Liver (tissue), 8 donors: ENCODE measurements at regions not wholly inside any gene's neighbourhood (a gene's known extent, or its start where the extent isn't known, plus 50 kb on each side); places are given as distances from the start of the nearest gene placed in this dataset.

ENCODE experiments used
- DNase-seq: peaks from one replicate; pipeline ENCODE4 v3.0.0-alpha.2; 2017; ENCODE audit warnings: low spot score
- H3K27ac ChIP-seq, 2 donors: one replicate each; pipeline ENCODE4 v1.7.0; 2013; ENCODE audit warnings: inconsistent platforms in 2 of 2, low read length in 2 of 2, control low read depth in 1 of 2, low read depth in 1 of 2, mild to moderate bottlenecking in 1 of 2
- H3K27me3 ChIP-seq, 4 donors: one replicate each; pipeline versions ENCODE4 v1.6.1 to v1.7.0; 2013; ENCODE audit warnings: low read length in 3 of 4, inconsistent platforms in 1 of 4, mild to moderate bottlenecking in 1 of 4, moderate library complexity in 1 of 4; ENCODE audit not compliant: control insufficient read depth in 4 of 4, insufficient read depth in 4 of 4
- H3K36me3 ChIP-seq, 4 donors: one replicate each; pipeline versions ENCODE4 v1.6.1 to v1.7.0; 2013; ENCODE audit warnings: low read length in 3 of 4, mild to moderate bottlenecking in 3 of 4, low read depth in 1 of 4, moderate library complexity in 1 of 4; ENCODE audit not compliant: control insufficient read depth in 4 of 4, insufficient read depth in 3 of 4
- H3K4me1 ChIP-seq, 4 donors: one replicate each; pipeline versions ENCODE4 v1.6.1 to v1.7.0; 2013; ENCODE audit warnings: low read length in 3 of 4, mild to moderate bottlenecking in 3 of 4, moderate library complexity in 1 of 4; ENCODE audit not compliant: control insufficient read depth in 4 of 4, insufficient read depth in 4 of 4
- H3K4me3 ChIP-seq, 3 donors: one replicate each; pipeline versions ENCODE4 v1.6.1 to v1.7.0; 2013; ENCODE audit warnings: low read length in 3 of 3, control low read depth in 1 of 3, low read depth in 1 of 3, mild to moderate bottlenecking in 1 of 3
- H3K9ac ChIP-seq, 2 donors: one replicate each; pipeline ENCODE4 v1.7.0; 2013; ENCODE audit warnings: low read length in 2 of 2, mild to moderate bottlenecking in 2 of 2, moderate library complexity in 2 of 2, control low read depth in 1 of 2, low read depth in 1 of 2
- H3K9me3 ChIP-seq, 4 donors: one replicate each; pipeline versions ENCODE4 v1.6.1 to v1.7.0; 2013; ENCODE audit warnings: low read length in 3 of 4; ENCODE audit not compliant: control insufficient read depth in 4 of 4
- ATF3 ChIP-seq: IDR thresholded peaks from 2 replicates; pipeline ENCODE4 v1.6.1; 2016; ENCODE audit warnings: antibody characterized with exemption
- CTCF ChIP-seq: fragments of 150-350 bp; IDR thresholded peaks from 2 replicates; pipeline ENCODE4 v1.5.1; 2017; ENCODE audit warnings: improper control_type of control experiment, low read depth, low read length; ENCODE audit not compliant: missing input control
- EGR1 ChIP-seq, 2 donors: IDR thresholded peaks; 2 replicates each; pipeline ENCODE4 v1.6.1; 2016 to 2018; ENCODE audit warnings: antibody characterized with exemption in 2 of 2, low read depth in 2 of 2
- FOXA1 ChIP-seq: IDR thresholded peaks from 2 replicates; pipeline ENCODE4 v1.6.1; 2016; ENCODE audit warnings: antibody characterized with exemption
- FOXA2 ChIP-seq: IDR thresholded peaks from 2 replicates; pipeline ENCODE4 v1.6.1; 2016; ENCODE audit warnings: antibody characterized with exemption
- GABPA ChIP-seq, 2 donors: IDR thresholded peaks in 1 of 2; conservative IDR thresholded peaks in 1 of 2; 2 replicates each; pipeline ENCODE4 v1.6.1; 2016; ENCODE audit warnings: antibody characterized with exemption in 2 of 2, mild to moderate bottlenecking in 1 of 2, moderate library complexity in 1 of 2
- HNF4A ChIP-seq, 2 donors: conservative IDR thresholded peaks; 2 replicates each; pipeline ENCODE4 v1.6.1; 2016; ENCODE audit warnings: antibody characterized with exemption in 2 of 2, mild to moderate bottlenecking in 2 of 2
- HNF4G ChIP-seq: IDR thresholded peaks from 2 replicates; pipeline ENCODE4 v1.6.1; 2016; ENCODE audit warnings: antibody characterized with exemption
- JUND ChIP-seq, 2 donors: IDR thresholded peaks; 2 replicates each; pipeline ENCODE4 v1.6.1; 2016; ENCODE audit warnings: antibody characterized with exemption in 2 of 2
- MAX ChIP-seq: IDR thresholded peaks from 2 replicates; pipeline ENCODE4 v1.6.1; 2016; ENCODE audit warnings: antibody characterized with exemption
- NR2F2 ChIP-seq: IDR thresholded peaks from 2 replicates; pipeline ENCODE4 v1.6.1; 2016; ENCODE audit warnings: antibody characterized with exemption
- RAD21 ChIP-seq, 2 donors: IDR thresholded peaks; 2 replicates each; pipeline ENCODE4 v1.6.1; 2016; ENCODE audit warnings: antibody characterized with exemption in 2 of 2, mild to moderate bottlenecking in 2 of 2
- REST ChIP-seq: IDR thresholded peaks from 2 replicates; pipeline ENCODE4 v1.6.1; 2016; ENCODE audit warnings: antibody characterized with exemption, mild to moderate bottlenecking
- RXRA ChIP-seq, 2 donors: IDR thresholded peaks; 2 replicates each; pipeline ENCODE4 v1.6.1; 2017 to 2018; ENCODE audit warnings: antibody characterized with exemption in 2 of 2, mild to moderate bottlenecking in 1 of 2
- SP1 ChIP-seq: IDR thresholded peaks from 2 replicates; pipeline ENCODE4 v1.6.1; 2018; ENCODE audit warnings: antibody characterized with exemption, mild to moderate bottlenecking
- TAF1 ChIP-seq: conservative IDR thresholded peaks from 2 replicates; pipeline ENCODE4 v1.6.1; 2016; ENCODE audit warnings: antibody characterized with exemption, mild to moderate bottlenecking
- YY1 ChIP-seq: IDR thresholded peaks from 2 replicates; pipeline ENCODE4 v1.6.1; 2016; ENCODE audit warnings: antibody characterized with exemption, mild to moderate bottlenecking
- ZBTB33 ChIP-seq: IDR thresholded peaks from 2 replicates; pipeline ENCODE4 v1.6.1; 2016; ENCODE audit warnings: antibody characterized with exemption
- WGBS: extraction: QIAGEN DNeasy Blood & Tissue Kit; methylation state at CpG from one replicate; pipeline ENCODE4 v1.1.7; 2013; 5-methylcytosine and 5-hydroxymethylcytosine counted together
- donor health status: healthy.
- donor health status: healthy.
- donor health status: healthy.
- donor health status: healthy.
- donor health status: healthy.

- Histone ChIP-seq H3K27ac (no peak overlapping the region), H3K36me3 (no peaks in the 10 kb centered on the region), H3K9me3 (no peaks in the 10 kb centered on the region), H3K4me1 (no peaks in the 10 kb centered on the region), H3K4me3 (no peak overlapping the region), H3K9ac (no peak overlapping the region), H3K27me3 (no peaks in the 10 kb centered on the region)
- 68% methylated on average over 6 of the region's 6 CpGs for WGBS
- TF ChIP-seq NR2F2 (no peak), FOXA2 (no peak), YY1 (no peak), MAX (no peak), RAD21 (IDR thresholded peaks at IDR 0.05) (no peak), HNF4A (conservative IDR thresholded peaks at IDR 0.05) (no peak), SP1 (no peak), GABPA (IDR thresholded peaks at IDR 0.05 in 1 of 2, conservative IDR thresholded peaks at IDR 0.05 in 1 of 2) (no peak), TAF1 (no peak), HNF4G (no peak), ATF3 (no peak), FOXA1 (no peak), EGR1 (IDR thresholded peaks at IDR 0.05; ENCODE audit: low read depth in 2 of 2) (no peak), ZBTB33 (no peak), CTCF (no peak)
- DNase-seq, result no peak
Measured at GRCh38 chr11:29227811-29228210, 789.0 kb downstream of the KCNA4 start.

- Histone ChIP-seq H3K4me3 (no peak overlapping the region), H3K9ac (no peak overlapping the region), H3K36me3 (no peaks in the 10 kb centered on the region), H3K9me3 (no peaks in the 10 kb centered on the region), H3K27me3 (no peaks in the 10 kb centered on the region), H3K4me1 (no peaks in the 10 kb centered on the region), H3K27ac (no peak overlapping the region)
- no peak for DNase-seq
- 83% methylated on average over 9 of the region's 9 CpGs for WGBS
- TF ChIP-seq HNF4A (conservative IDR thresholded peaks at IDR 0.05), result no peak
- TF ChIP-seq TAF1, result no peak
- no peak for TF ChIP-seq FOXA1
- TF ChIP-seq NR2F2, result no peak
- no peak for TF ChIP-seq GABPA (IDR thresholded peaks at IDR 0.05 in 1 of 2, conservative IDR thresholded peaks at IDR 0.05 in 1 of 2)
- no peak for TF ChIP-seq JUND (IDR thresholded peaks at IDR 0.05)
- no peak for TF ChIP-seq EGR1 (IDR thresholded peaks at IDR 0.05; ENCODE audit: low read depth in 2 of 2)
- TF ChIP-seq RXRA (IDR thresholded peaks at IDR 0.05), result no peak
- no peak for TF ChIP-seq ZBTB33
- TF ChIP-seq REST, result no peak
- no peak for TF ChIP-seq HNF4G
- TF ChIP-seq MAX, result no peak
- TF ChIP-seq SP1, result no peak
- no peak for TF ChIP-seq RAD21 (IDR thresholded peaks at IDR 0.05)
- no peak for TF ChIP-seq CTCF
- no peak for TF ChIP-seq FOXA2
Measured at GRCh38 chr11:29224739-29225384, 792.0 kb downstream of the KCNA4 start.
